A673 (cell line): ENCODE measurements at regions not wholly inside any gene's neighbourhood (a gene's known extent, or its start where the extent isn't known, plus 50 kb on each side); places are given as distances from the start of the nearest gene placed in this dataset.

Experiments
- BruUV-seq: library from RNA; stranded (reverse); fragments of 400-500 nt; replicated peaks from 2 replicates; lab custom pipeline; 2021; lab: Mats Ljungman, UMichigan
- CTCF ChIA-PET: fragments of 300-600 bp; sonication (Branson Sonifier 250); formaldehyde crosslinking; loops from one replicate; lab custom pipeline; 2022; ENCODE audit warnings: antibody characterized with exemption; lab: Charles Lee
- POLR2A ChIA-PET: fragments of 300-600 bp; sonication (Branson Sonifier 250); formaldehyde crosslinking; loops from one replicate; lab custom pipeline; 2022; ENCODE audit warnings: antibody characterized with exemption; ENCODE audit not compliant: low non-redundant PET; lab: Charles Lee
- DNase-seq: peaks from one replicate; pipeline ENCODE4 v3.0.0-alpha.2; 2015; ENCODE audit warnings: low spot score
- H3K27ac ChIP-seq: fragments of 200-600 bp; sonication (generic); 2 replicates; pipeline ENCODE4 v1.5.1; 2016; ENCODE audit warnings: mixed run types, low read depth, mild to moderate bottlenecking, mixed read lengths, antibody characterized with exemption, low read length; ENCODE audit not compliant: poor library complexity, severe bottlenecking
- H3K27me3 ChIP-seq: fragments of 200-600 bp; sonication (generic); replicated peaks from 2 replicates; pipeline ENCODE4 v1.6.1; 2017; ENCODE audit warnings: mixed run types, low read depth, mild to moderate bottlenecking, mixed read lengths, antibody characterized with exemption, low read length; ENCODE audit not compliant: insufficient read depth, poor library complexity
- H3K36me3 ChIP-seq: fragments of 200-600 bp; sonication (generic); 2 replicates; pipeline ENCODE4 v1.6.1; 2016; ENCODE audit warnings: mixed run types, mild to moderate bottlenecking, mixed read lengths, antibody characterized with exemption, low read length; ENCODE audit not compliant: insufficient read depth, poor library complexity, severe bottlenecking
- H3K4me1 ChIP-seq: fragments of 200-600 bp; sonication (generic); 2 replicates; pipeline ENCODE4 v1.6.1; 2017; ENCODE audit warnings: mixed run types, mild to moderate bottlenecking, mixed read lengths, antibody characterized with exemption, low read length; ENCODE audit not compliant: insufficient read depth, poor library complexity, severe bottlenecking
- H3K4me3 ChIP-seq: fragments of 200-600 bp; sonication (generic); 2 replicates; pipeline ENCODE4 v1.5.1; 2016; ENCODE audit warnings: low read depth, mixed run types, mild to moderate bottlenecking, mixed read lengths, low read length; ENCODE audit not compliant: poor library complexity, severe bottlenecking
- H3K9me3 ChIP-seq: fragments of 200-600 bp; sonication (generic); 2 replicates; pipeline ENCODE4 v1.6.1; 2016; ENCODE audit warnings: mixed run types, low read depth, mild to moderate bottlenecking, mixed read lengths, antibody characterized with exemption, low read length; ENCODE audit not compliant: poor library complexity, severe bottlenecking
- CTCF ChIP-seq: fragments of 300-800, 200-600 bp; sonication (generic); conservative IDR thresholded peaks from 2 replicates; pipeline ENCODE4 v1.5.1; 2017; ENCODE audit warnings: low read depth, mild to moderate bottlenecking, antibody characterized with exemption, low read length, moderate library complexity, mixed read lengths
- EZH2 ChIP-seq: fragments of 200-600 bp; sonication (generic); IDR thresholded peaks from 2 replicates; pipeline ENCODE4 v1.6.1; 2017; ENCODE audit warnings: borderline replicate concordance, low read depth, mild to moderate bottlenecking, mixed read lengths, antibody characterized with exemption, low read length; ENCODE audit not compliant: poor library complexity, severe bottlenecking
- intact Hi-C: fragments of 100-400 bp; cut with micrococcal nuclease; formaldehyde crosslinking; loops from one replicate; pipeline ENCODE4 v1.10.0; 2022; ENCODE audit not compliant: unreplicated experiment

- BruUV-seq, result no TSS peak
- Histone ChIP-seq H3K4me3 (no peak overlapping the region), H3K36me3 (no peaks in the 10 kb centered on the region), H3K27me3 (no peaks in the 10 kb centered on the region), H3K4me1 (no peaks in the 10 kb centered on the region), H3K9me3 (no peaks in the 10 kb centered on the region), H3K27ac (no peak overlapping the region)
- CTCF ChIA-PET, result no interaction called here
- no peak for DNase-seq
- no peak for TF ChIP-seq EZH2
- TF ChIP-seq CTCF, result no peak
- intact Hi-C loops, result no loop called here
- POLR2A ChIA-PET, result no interaction called here
Measured at GRCh38 chr4:54823616-54824015, 165.9 kb downstream of the KIT start.

GRCh38 chr4:54819034-54819433 lies 161.3 kb downstream of the KIT start:
- Histone ChIP-seq H3K36me3 (no peaks in the 10 kb centered on the region), H3K9me3 (no peaks in the 10 kb centered on the region), H3K4me3 (no peak overlapping the region), H3K27me3 (no peaks in the 10 kb centered on the region), H3K27ac (no peak overlapping the region), H3K4me1 (no peaks in the 10 kb centered on the region)
- CTCF ChIA-PET, result no interaction called here
- DNase-seq, result no peak
- BruUV-seq, result no TSS peak
- intact Hi-C loops, result no loop called here
- POLR2A ChIA-PET, result no interaction called here
- TF ChIP-seq EZH2 (no peak), CTCF (no peak)

- BruUV-seq, result no TSS peak
- H3K27me3 ChIP-seq, result no peaks in the 10 kb centered on the region
- TF ChIP-seq CTCF (no peak), EZH2 (no peak)
- H3K4me1 ChIP-seq, result no peaks in the 10 kb centered on the region
- DNase-seq, result no peak
- no peaks in the 10 kb centered on the region for H3K36me3 ChIP-seq
- no peak overlapping the region for H3K4me3 ChIP-seq
- no peak overlapping the region for H3K27ac ChIP-seq
- ChIA-PET POLR2A (no interaction called here), CTCF (no interaction called here)
- intact Hi-C loops, result no loop called here
- H3K9me3 ChIP-seq, result no peaks in the 10 kb centered on the region
Measured at GRCh38 chr4:54818481-54818880, 160.7 kb downstream of the KIT start.
